ENCODE measurements at regions not wholly inside any gene's neighbourhood (a gene's known extent, or its start where the extent isn't known, plus 50 kb on each side); places are given as distances from the start of the nearest gene placed in this dataset.

GRCh38 chr13:44274771-44275205 lies 98.8 kb upstream of the SERP2 start:
- Histone ChIP-seq H3K36me3 (no peaks in the 10 kb centered on the region), H3K27ac (peak overlapping the region; percentile 0), H3K9me3 (ENCODE audit: low read depth) (no peaks in the 10 kb centered on the region), H3K4me1 (ENCODE audit: low read depth) (peaks cover 37% of the 10 kb centered on the region), H3K27me3 (no peaks in the 10 kb centered on the region), H3K4me3 (no peak overlapping the region)
- DNase-seq (ENCODE audit: low read depth in 1 of 2, low spot score in 1 of 2) = peak in 1 of 2 donors; percentile 32
- TF ChIP-seq CTCF (IDR thresholded peaks at IDR 0.05; ENCODE audit: low read depth, low read length) = no peak

- no peak overlapping the region for H3K4me3 ChIP-seq
- H3K9me3 ChIP-seq (ENCODE audit: low read depth) = no peaks in the 10 kb centered on the region
- DNase-seq (ENCODE audit: low read depth in 1 of 2, low spot score in 1 of 2) = no peak
- TF ChIP-seq CTCF (IDR thresholded peaks at IDR 0.05; ENCODE audit: low read depth, low read length) = no peak
- no peak overlapping the region for H3K27ac ChIP-seq
- peaks cover 36% of the 10 kb centered on the region for H3K4me1 ChIP-seq (ENCODE audit: low read depth)
- no peaks in the 10 kb centered on the region for H3K27me3 ChIP-seq
- no peaks in the 10 kb centered on the region for H3K36me3 ChIP-seq
These were observed 98.2 kb upstream of the SERP2 start for GRCh38 chr13:44275381-44275780.

GRCh38 chr13:44276061-44276460 lies 97.6 kb upstream of the SERP2 start:
- no peaks in the 10 kb centered on the region for H3K36me3 ChIP-seq
- peaks cover 30% of the 10 kb centered on the region for H3K4me1 ChIP-seq (ENCODE audit: low read depth)
- no peak overlapping the region for H3K27ac ChIP-seq
- no peak for DNase-seq (ENCODE audit: low read depth in 1 of 2, low spot score in 1 of 2)
- no peaks in the 10 kb centered on the region for H3K27me3 ChIP-seq
- no peak for TF ChIP-seq CTCF (IDR thresholded peaks at IDR 0.05; ENCODE audit: low read depth, low read length)
- H3K4me3 ChIP-seq = no peak overlapping the region
- no peaks in the 10 kb centered on the region for H3K9me3 ChIP-seq (ENCODE audit: low read depth)

GRCh38 chr13:44277459-44277858 lies 96.2 kb upstream of the SERP2 start:
- H3K4me1 ChIP-seq (ENCODE audit: low read depth) = peaks cover 17% of the 10 kb centered on the region
- H3K27me3 ChIP-seq = no peaks in the 10 kb centered on the region
- no peak overlapping the region for H3K4me3 ChIP-seq
- H3K36me3 ChIP-seq = no peaks in the 10 kb centered on the region
- TF ChIP-seq CTCF (IDR thresholded peaks at IDR 0.05; ENCODE audit: low read depth, low read length) = no peak
- no peak overlapping the region for H3K27ac ChIP-seq
- DNase-seq (ENCODE audit: low read depth in 1 of 2, low spot score in 1 of 2) = no peak
- no peaks in the 10 kb centered on the region for H3K9me3 ChIP-seq (ENCODE audit: low read depth)

GRCh38 chr13:44278166-44278565 lies 95.5 kb upstream of the SERP2 start:
- Histone ChIP-seq H3K27me3 (no peaks in the 10 kb centered on the region), H3K36me3 (no peaks in the 10 kb centered on the region), H3K4me1 (ENCODE audit: low read depth) (peaks cover 17% of the 10 kb centered on the region), H3K4me3 (no peak overlapping the region), H3K27ac (no peak overlapping the region), H3K9me3 (ENCODE audit: low read depth) (no peaks in the 10 kb centered on the region)
- DNase-seq (ENCODE audit: low read depth in 1 of 2, low spot score in 1 of 2) = no peak
- TF ChIP-seq CTCF (IDR thresholded peaks at IDR 0.05; ENCODE audit: low read depth, low read length) = no peak

- Histone ChIP-seq H3K36me3 (no peaks in the 10 kb centered on the region), H3K4me1 (ENCODE audit: low read depth) (peaks cover 11% of the 10 kb centered on the region), H3K27ac (no peak overlapping the region), H3K27me3 (no peaks in the 10 kb centered on the region), H3K4me3 (no peak overlapping the region), H3K9me3 (ENCODE audit: low read depth) (no peaks in the 10 kb centered on the region)
- no peak for DNase-seq (ENCODE audit: low read depth in 1 of 2, low spot score in 1 of 2)
- no peak for TF ChIP-seq CTCF (IDR thresholded peaks at IDR 0.05; ENCODE audit: low read depth, low read length)
These were observed 93.2 kb upstream of the SERP2 start for GRCh38 chr13:44280456-44280855.
